GM12864 (cell line): ENCODE measurements at regions not wholly inside any gene's neighbourhood (a gene's known extent, or its start where the extent isn't known, plus 50 kb on each side); places are given as distances from the start of the nearest gene placed in this dataset.

ENCODE experiments used
- DNase-seq: peaks from one replicate; pipeline ENCODE4 v3.0.0-alpha.2; 2011; ENCODE audit warnings: low read depth
- H3K4me3 ChIP-seq: 2 replicates; pipeline ENCODE4 v1.5.1; 2011; ENCODE audit warnings: mild to moderate bottlenecking, low read depth, low read length, control low read depth
- CTCF ChIP-seq: IDR thresholded peaks from 2 replicates; pipeline ENCODE4 v1.5.1; 2011; ENCODE audit warnings: low read depth, mild to moderate bottlenecking, moderate library complexity, low read length, control low read depth, inconsistent platforms; ENCODE audit errors: missing control alignments

GRCh38 chr10:75332081-75332480 is 69.5 kb downstream of the ZNF503 start:
- no peak for DNase-seq
- no peak overlapping the region for H3K4me3 ChIP-seq
- TF ChIP-seq CTCF, result no peak

DNA sequence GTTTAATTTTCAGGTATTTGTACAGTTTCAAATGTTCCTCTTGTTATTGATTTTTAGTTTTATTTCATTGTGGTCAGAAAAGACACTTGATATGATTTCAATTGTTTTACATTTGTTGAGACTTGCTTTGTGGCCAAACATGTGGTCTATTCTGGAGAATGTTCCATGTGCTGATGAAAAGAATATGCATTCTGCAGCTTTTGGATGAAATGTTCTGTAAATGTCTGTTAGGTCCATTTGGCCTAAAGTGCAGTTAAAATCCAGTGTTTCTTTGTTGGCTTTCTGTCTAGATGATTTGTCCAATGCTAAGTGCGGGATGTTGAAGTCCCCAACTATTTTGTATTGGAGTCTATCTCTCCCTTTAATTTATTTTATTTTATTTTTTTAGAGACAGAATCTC is 70.5 kb downstream of the ZNF503 start:
- TF ChIP-seq CTCF, result no peak
- H3K4me3 ChIP-seq, result no peak overlapping the region
- no peak for DNase-seq

- TF ChIP-seq CTCF, result no peak
- no peak for DNase-seq
- no peak overlapping the region for H3K4me3 ChIP-seq
These were observed 72.3 kb downstream of the ZNF503 start for GRCh38 chr10:75329190-75329745.

DNA sequence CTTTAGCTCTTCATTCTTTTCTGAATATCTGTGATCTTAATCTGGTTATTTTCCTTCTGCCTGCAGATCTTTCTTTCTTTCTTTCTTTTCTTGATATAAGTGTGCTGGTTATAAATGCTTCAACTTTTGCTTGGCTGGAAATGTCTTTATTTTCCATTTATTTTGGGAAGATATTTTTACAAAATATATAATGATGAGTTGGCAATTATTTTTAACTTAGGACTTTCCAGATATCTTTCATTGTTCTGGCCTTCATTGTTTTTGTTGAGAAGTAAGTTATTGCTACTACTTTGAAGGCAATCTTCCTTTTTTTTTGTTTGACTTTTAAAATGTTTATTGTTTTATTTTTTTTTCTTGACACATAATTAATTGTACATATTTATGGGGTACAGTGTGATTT is 75.3 kb downstream of the ZNF503 start:
- no peak overlapping the region for H3K4me3 ChIP-seq
- no peak for TF ChIP-seq CTCF
- DNase-seq, result no peak

DNA sequence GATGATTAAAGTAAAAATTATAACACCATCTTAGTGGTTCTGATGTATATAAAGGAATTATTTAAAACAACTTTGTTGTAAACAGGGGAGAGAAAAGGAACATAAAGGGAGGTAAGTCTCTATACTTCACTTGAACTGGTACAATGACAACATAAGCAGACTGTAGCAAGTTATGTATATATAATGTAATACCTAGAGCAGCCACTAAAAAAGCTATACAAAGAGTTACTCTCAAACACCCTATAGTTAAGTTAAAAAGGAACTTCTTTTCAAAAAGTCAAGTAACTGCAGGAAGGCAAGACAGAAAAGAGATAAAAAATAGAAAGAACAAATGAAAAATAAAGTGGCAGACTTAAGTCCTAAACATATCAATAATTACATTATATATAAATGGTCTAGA is 82.3 kb downstream of the ZNF503 start:
- no peak for DNase-seq
- H3K4me3 ChIP-seq, result no peak overlapping the region
- TF ChIP-seq CTCF, result peak; percentile 15

DNA sequence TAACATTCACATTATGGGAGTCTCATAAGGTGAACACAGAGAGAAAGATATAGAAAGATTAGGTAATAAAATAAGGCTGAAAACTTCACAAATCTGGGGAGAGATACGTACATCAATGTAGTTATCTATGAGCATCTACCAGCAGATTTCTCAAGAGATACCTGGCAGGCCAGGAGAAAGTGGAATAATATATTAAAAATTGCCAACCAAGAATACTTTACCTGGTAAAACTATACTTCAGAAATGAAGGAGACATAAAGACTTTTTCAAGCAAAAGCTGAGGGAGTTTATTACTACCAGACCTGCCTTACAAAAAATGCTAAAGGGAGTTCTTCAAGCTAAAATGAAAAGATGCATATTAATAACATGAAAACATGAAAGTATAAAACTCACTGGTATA is 78.8 kb upstream of the COMTD1 start:
- H3K4me3 ChIP-seq, result no peak overlapping the region
- DNase-seq, result no peak
- TF ChIP-seq CTCF, result no peak

- no peak overlapping the region for H3K4me3 ChIP-seq
- TF ChIP-seq CTCF, result no peak
- DNase-seq, result no peak
These were observed 76.7 kb upstream of the COMTD1 start for GRCh38 chr10:75312440-75312839.
